ENCODE measurements at regions not wholly inside any gene's neighbourhood (a gene's known extent, or its start where the extent isn't known, plus 50 kb on each side); places are given as distances from the start of the nearest gene placed in this dataset.

GRCh38 chr6:115613488-115613887 lies 447.2 kb downstream of the FRK start:
- TF ChIP-seq JUN (IDR thresholded peaks at IDR 0.05) = no peak
- TF ChIP-seq, protein P1, sequence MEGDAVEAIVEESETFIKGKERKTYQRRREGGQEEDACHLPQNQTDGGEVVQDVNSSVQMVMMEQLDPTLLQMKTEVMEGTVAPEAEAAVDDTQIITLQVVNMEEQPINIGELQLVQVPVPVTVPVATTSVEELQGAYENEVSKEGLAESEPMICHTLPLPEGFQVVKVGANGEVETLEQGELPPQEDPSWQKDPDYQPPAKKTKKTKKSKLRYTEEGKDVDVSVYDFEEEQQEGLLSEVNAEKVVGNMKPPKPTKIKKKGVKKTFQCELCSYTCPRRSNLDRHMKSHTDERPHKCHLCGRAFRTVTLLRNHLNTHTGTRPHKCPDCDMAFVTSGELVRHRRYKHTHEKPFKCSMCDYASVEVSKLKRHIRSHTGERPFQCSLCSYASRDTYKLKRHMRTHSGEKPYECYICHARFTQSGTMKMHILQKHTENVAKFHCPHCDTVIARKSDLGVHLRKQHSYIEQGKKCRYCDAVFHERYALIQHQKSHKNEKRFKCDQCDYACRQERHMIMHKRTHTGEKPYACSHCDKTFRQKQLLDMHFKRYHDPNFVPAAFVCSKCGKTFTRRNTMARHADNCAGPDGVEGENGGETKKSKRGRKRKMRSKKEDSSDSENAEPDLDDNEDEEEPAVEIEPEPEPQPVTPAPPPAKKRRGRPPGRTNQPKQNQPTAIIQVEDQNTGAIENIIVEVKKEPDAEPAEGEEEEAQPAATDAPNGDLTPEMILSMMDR (IDR thresholded peaks at IDR 0.05) = no peak
- no peak for TF ChIP-seq KDM1A (IDR thresholded peaks at IDR 0.05; ENCODE audit: low read depth)
- no peak for TF ChIP-seq RAD21 (conservative IDR thresholded peaks at IDR 0.05 in 1 of 2, IDR thresholded peaks at IDR 0.05 in 1 of 2)
